ENCODE measurements at regions not wholly inside any gene's neighbourhood (a gene's known extent, or its start where the extent isn't known, plus 50 kb on each side); places are given as distances from the start of the nearest gene placed in this dataset.
"Not testable (repeated sequence)": the region's sequence is repeated elsewhere in the genome, so short reads cannot be mapped to it uniquely, and the experiment has no call there.

DNA sequence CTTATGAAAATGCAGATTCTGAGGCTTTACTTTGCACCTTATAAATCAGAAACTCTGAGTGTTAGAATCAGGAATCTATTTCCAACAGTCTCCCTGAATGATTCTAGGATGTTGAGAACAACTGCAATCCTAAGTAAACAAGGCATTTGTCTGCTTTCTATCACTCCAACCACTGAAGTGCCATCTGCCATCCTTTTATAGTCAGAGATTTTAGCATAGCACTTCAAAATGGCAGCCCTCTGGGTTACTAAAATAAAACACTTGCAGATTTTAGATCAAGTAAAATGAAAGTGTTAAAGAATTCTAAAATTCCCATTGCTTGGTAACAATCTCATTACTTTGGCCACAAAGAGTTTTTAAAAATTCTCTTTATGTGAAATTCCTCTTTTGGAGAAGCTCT, 258.9 kb downstream of the CD109 start:
- DNase-seq (ENCODE audit: low spot score), result no peak

DNA sequence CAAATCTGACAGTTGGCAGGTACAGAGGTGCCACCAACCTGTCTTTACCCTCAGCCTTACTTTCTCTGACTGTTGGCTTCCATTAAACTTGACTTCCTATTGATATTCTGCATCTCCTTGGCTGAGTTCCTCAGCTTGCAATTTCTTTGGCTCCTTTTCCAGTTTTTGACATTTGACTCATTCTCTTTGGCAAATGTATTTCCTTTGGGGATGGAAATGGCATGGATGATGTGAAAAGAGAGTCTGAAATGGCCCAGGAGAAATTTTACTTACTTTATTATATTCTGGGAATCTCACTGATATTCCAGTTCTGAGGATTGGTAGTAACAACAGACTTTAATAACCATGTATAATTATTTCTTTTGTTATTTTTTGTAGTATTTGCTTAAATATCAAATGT, 255.2 kb downstream of the CD109 start:
- peak; percentile 30 for DNase-seq (ENCODE audit: low spot score)

- DNase-seq (ENCODE audit: low spot score), result no peak
Observed at GRCh38 chr6:73943930-73944652, 248.1 kb downstream of the CD109 start.

GRCh38 chr6:73943411-73943810, 247.4 kb downstream of the CD109 start:
- DNase-seq (ENCODE audit: low spot score), result no peak

DNA sequence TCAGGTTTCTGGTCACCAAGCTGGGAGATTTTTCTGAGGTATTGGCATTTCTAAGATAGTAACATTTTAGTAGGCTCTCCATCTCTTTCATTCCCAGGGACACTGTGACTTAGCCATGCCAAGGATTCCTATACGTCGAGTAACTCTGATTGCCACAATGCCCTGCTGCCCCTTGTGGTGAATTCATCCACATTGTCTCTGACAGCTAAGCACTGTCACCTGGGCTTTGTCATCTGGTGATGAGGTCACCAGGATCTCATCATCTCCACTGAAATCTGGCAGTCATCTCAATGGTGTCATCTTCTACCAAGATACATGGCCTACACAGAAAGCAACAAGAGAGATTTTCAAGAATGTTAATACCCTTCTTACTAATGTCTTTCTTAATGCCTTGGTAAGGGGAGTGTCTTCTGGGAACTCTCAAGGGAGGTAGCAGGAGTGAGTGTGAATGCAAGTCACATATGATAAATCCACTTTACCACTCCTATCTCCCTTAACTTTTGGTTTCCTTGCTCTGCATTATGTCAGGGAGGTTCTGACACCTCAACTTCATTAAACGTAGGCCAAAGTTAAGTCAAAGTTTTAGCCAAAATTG, 246.7 kb downstream of the CD109 start:
- peak; percentile 29 for DNase-seq (ENCODE audit: low spot score)

GRCh38 chr6:73941892-73942291, 245.9 kb downstream of the CD109 start:
- DNase-seq (ENCODE audit: low spot score), result no peak

GRCh38 chr6:73937805-73938204, 241.8 kb downstream of the CD109 start:
- DNase-seq (ENCODE audit: low spot score), result no peak

GRCh38 chr6:73932866-73933265, 236.9 kb downstream of the CD109 start:
- DNase-seq (ENCODE audit: low spot score), result no peak

DNA sequence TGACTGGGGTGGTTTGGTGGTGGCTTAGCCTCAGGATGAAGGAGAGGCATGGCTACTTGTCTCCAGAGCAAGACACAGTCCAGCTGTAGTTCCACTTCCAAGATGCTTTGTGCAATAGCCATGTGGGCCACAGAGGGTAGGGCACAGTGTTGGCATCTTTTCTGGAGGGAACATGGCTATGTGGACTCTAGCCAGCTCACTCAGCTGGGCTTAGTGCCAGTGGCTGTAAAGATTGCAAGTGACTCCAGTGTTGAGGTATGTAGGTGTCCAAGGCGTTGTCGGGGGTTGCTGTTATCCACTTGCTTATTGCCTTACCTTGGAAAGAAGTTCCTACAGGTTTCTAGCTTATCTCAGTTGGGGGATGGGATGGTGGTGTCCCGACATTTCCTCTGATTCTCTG, 233.4 kb downstream of the CD109 start:
- no peak for DNase-seq (ENCODE audit: low spot score)

DNA sequence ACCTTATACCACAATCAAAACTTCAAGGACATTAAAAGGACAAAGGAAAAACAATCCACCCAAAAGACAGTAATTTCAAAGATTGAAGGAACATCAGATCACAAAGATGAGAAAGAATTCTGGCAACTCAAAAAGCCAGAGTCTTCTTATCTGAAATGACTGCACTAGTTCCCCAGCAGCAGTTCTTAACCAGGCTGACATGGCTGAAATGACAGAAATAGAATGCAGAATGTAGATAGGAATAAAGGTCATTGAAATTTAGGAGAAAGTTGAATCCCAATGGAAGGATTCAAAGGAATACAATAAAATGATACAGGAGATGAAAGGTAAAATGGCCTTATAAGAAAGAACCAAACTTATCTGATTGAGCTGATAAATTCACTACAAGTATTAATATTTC, 231.4 kb downstream of the CD109 start:
- DNase-seq (ENCODE audit: low spot score), result no peak

- DNase-seq (ENCODE audit: low spot score), result not testable (repeated sequence)
Observed at GRCh38 chr6:73925703-73926102, 229.7 kb downstream of the CD109 start.

- DNase-seq (ENCODE audit: low spot score), result peak; percentile 73
Observed at GRCh38 chr6:73923905-73924485, 228.0 kb downstream of the CD109 start.

GRCh38 chr6:73903155-73903554, 207.2 kb downstream of the CD109 start:
- DNase-seq (ENCODE audit: low spot score), result no peak

- DNase-seq (ENCODE audit: low spot score), result no peak
Observed at GRCh38 chr6:73901986-73902385, 206.0 kb downstream of the CD109 start.

GRCh38 chr6:73901311-73901710, 205.3 kb downstream of the CD109 start:
- DNase-seq (ENCODE audit: low spot score), result no peak

DNA sequence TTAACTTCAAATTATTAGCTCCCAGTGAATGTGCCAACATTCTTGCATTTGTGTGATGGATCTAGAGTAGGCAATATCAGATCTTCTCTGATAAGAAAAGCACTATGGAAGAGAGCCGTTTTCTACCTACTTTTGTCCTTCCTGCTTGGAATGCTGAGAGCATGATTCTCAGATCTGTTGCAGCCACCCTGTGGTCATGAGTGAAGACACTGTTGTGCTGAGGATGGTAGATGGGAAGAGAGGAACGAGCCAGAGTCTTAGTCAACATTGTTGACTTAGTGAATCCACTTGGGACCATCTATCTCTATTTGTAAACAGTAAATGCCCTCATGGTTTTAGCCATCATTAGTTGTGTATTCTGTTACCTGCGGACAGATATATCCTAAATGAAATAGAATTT, 202.6 kb downstream of the CD109 start:
- DNase-seq (ENCODE audit: low spot score), result no peak

GRCh38 chr6:73893696-73894095, 197.7 kb downstream of the CD109 start:
- no peak for DNase-seq (ENCODE audit: low spot score)

DNA sequence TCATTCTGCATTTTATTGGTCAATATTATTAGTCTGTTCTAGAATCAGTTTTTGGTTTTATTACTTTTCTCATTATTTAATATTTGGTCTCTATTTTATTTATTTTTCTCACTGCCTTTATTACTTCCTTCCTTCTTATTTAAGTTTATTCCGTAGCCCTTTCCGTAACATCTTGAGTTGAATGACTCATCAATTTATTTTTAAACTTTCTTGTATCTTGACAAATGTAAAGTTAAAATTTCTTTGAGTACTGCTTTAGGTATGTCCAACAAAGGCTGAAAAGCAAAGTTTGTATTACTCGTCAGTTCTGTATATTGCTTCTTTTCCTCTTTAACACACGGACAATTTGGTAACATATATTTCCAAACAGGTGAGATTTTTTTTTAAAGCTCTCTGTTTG, 192.0 kb downstream of the CD109 start:
- no peak for DNase-seq (ENCODE audit: low spot score)

DNA sequence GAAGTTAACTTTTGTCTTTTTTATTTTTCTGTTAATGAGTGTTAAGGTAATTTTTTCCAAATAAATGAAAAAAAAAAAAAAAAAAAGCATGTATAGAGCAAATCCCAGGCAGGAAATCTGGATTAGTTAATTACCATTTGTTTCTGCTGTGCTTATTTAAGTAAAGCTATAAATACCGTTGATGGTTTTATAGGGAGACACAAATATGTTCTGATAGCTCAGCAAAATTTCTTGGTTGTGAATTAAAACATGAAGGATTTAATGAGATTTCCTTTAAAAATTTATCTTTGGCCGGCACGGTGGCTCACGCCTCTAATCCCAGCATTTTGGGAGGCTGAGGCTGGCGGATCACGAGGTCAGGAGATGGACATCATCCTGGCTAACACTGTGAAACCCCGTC, 189.4 kb downstream of the CD109 start:
- no peak for DNase-seq (ENCODE audit: low spot score)

DNA sequence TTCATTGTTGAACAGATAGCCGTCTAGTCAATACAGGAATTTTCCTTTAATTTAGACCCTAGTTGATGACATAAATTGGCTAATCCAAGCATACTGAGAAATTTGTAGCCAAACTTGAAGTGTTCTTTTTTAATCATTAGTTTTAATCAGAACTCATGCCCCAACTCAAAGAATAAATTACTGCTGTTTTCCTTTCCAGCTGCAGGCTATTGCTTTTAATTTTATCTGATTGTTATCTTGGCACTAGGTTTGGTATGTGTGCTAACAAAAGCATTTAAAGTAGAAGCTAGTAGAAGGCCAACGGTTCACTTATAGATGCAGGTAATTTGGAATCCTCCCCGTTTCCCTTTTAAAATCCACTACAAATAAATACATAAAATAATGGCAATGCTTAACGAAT, 188.5 kb downstream of the CD109 start:
- DNase-seq (ENCODE audit: low spot score), result no peak

DNA sequence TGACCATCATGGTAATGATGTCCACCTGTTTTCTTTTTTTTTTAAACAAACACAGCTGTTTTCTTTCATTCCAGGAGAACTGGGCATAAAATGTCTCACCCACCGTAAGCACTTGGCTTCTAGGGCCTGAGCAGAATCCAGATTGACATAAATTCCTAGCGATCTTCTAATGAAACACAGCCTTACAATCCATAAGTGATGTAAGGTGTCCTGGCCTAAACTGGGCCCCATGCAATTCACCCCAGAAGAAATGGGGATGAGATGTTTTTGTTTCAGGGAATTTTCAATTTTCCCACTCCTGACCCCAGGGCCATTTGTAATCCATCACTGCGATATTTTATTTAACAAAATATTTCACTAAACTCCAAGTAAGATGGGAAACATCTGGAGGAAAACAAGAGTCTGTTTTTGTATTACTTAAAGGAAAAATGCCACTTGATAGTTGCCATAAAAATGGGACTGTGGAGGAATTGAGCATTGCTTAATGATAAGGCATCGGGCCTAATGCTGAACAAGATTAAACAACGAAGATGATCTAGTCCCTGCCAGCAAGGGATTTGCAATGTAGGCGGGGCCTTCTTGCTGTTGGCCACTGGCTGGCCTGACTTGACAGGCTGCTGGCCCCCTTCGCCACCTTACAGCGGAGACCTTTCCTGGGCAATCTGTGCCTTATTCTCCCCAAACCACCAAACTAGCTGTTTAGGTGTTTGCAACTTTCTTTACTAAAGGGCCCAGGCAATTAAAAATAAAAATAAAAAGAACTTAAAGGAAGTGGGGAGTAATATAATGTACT, 183.7 kb downstream of the CD109 start:
- DNase-seq (ENCODE audit: low spot score), result peak; percentile 33

DNA sequence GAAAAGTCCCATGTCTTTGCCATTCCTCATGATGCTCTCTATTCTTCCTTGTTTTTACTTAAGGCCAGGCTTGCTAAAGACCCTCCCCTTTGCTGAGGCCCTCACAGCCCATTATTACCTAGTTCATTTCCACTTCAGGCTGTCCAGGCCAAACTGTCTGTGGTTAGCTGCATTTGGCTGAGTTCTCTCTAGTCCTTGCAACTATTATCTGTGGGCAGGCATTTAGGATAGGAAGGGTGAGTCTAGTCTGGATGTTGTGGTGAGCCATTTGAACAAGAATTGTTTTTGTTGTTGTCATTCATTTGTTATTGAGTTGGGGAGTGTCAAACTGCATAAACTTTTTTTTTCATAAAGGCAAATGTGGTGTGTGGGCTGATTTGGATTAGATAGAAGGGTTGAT, 182.4 kb downstream of the CD109 start:
- peak; percentile 27 for DNase-seq (ENCODE audit: low spot score)

All from AG20443 (cell line).